Tongue (tissue), 1 donor: ENCODE measurements at regions not wholly inside any gene's neighbourhood (a gene's known extent, or its start where the extent isn't known, plus 50 kb on each side); places are given as distances from the start of the nearest gene placed in this dataset.
"Not testable (repeated sequence)": the region's sequence is repeated elsewhere in the genome, so short reads cannot be mapped to it uniquely, and the experiment has no call there.

Experiments used
- DNase-seq: peaks from one replicate; pipeline ENCODE4 v3.0.0-alpha.2; 2015

DNA sequence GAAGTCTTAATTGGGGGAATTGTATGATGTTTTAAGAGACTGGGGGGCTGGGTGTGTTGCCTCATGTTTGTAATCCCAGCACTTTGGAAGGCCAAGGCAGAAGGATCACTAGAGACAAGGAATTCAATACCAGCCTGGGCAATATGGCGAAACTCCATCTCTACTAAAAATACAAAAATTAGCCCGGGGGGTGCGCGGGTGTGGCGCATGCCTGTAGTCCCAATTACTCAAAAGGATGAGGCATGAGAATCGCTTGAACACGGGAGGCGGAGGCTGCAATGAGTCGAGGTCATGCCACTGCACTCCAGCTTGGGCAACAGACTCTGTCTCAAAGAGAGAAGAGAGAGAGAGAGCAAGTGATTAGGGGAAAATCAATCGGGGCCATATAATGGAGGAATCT is 600.5 kb downstream of the SLC16A7 start:
- no peak for DNase-seq

DNA sequence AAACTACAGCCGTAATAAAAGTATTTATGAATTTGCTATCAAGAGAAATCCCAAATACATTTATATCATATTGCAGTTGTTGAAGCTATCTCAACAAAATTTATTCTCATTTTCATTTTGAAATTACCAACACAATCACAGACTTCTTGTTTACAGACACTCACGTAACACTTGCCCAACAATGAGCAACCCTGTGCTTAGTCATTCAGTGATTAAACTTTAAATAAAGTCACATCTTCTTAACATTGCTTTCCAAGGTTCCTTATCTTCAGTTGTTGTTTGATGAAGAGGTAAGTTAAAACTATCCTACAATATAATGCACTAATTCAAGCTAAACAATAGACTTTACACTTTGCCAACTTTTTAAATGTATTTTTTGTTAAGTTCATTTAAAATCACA is 601.8 kb downstream of the SLC16A7 start:
- no peak for DNase-seq

DNA sequence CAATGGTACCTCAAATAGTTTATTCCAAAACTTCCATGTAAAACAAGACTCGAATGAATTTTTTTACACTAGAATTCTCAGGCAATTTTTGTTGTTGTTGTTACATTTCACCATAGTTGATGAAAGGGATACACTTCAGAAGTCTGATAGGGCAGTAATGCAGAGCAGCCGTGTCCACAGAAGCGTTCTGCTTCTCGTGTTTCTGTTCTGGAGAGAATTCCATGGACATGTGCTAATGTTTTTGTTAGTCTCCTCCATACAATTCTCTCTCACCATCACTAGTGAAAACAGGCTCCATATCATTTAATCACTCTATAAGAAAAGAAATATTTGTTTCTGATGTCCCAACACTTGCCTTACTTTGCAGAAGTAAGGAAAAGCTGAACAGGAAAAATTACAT is 606.1 kb downstream of the SLC16A7 start:
- peak; percentile 18 for DNase-seq

DNA sequence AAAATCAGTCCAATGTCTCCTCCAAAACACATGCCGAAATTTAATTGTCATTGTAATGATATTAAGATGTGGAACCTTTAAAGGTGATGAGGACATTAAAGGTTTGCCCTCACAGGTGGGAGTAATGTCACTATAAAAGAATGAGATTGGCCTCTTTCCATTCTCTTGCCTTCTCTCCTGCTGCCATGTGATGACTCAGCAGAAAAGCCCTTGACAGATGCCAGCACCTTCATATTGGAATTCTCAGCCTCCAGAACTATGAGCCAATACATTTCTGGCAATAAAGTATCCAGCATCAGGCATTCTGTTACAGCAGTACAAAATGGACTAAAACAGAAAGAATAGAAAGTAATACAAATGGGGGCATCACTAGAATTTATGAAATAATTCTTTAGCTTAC is 609.7 kb downstream of the SLC16A7 start:
- DNase-seq, result no peak

- DNase-seq, result no peak
These were observed 613.7 kb downstream of the SLC16A7 start for GRCh38 chr12:60209521-60209920.

DNA sequence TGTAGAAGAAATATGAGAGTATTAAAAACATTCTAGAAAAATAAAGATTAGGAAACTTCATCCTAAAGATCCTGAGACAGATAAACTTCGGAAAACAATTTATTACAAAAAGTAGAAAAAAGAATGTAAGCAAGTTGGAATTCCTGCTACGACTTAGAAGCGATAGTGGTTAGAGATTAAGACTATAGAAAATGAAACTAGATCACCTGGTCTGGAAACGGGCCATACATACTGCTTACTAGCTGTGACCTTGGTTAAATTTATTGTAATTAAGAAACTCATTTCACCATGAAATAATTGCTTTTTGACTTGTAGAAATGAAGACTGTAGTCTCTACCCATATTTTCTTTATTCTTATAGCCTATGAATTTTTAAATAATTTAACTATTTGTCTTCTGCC is 614.1 kb downstream of the SLC16A7 start:
- no peak for DNase-seq

- no peak for DNase-seq
These were observed 614.9 kb downstream of the SLC16A7 start for GRCh38 chr12:60210756-60211155.

GRCh38 chr12:60211244-60211643 is 615.4 kb downstream of the SLC16A7 start:
- DNase-seq, result no peak

DNA sequence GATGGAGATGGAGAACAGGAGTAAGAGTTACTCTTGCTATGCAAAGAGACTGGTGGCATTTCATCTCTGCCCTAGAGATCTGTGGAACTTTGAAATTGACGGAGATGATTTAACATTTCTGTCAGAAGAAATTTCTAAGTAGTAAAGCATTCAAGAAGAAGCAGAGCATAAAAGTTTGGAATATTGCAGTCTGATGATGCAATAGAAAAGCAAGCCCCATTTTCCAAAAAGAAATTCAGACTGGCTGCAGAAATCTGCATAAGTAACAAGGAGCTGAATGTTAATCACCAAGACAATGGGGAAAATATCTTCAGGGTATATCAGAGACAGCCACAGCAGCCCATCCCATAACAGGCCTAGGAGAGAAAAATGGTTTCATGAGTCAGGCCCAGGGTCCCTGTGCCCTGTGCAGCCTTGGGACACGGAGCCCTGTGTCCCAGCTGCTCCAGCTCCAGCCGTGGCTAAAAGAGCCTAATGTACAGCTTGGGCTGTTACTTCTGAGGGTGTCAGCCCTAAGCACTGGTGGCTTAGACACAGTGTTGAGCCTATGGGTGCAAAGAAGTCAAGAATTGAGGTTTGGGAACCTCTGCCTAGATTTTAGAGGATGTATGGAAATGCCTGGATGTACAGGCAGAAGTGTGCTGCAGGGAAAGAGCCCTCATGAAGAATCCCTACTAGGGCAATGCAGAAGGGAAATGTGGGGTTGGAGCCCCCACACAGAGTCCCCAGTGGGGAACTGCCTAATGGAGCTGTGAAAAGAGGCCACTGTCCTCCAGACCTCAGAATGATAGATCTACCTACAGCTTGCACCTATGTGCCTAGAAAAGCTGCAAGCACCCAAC is 616.6 kb downstream of the SLC16A7 start:
- DNase-seq, result no peak

DNA sequence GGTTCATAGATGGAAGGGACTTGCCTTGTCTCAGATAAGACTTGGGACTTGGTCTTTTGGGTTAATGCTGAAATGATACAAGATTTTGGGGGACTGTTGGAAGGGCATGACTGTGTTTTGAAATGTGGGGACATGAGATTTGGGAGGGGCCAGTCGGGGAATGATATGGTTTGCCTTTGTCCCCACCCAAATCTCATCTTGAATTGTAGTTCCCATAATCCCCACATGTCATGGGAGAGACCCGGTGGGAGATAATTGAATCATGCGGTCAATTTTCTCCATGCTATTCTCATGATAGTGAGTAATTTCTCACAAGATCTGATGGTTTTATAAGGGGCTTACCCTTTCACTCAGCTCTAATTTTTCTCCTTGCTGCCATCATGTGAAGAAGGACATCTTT is 617.4 kb downstream of the SLC16A7 start:
- DNase-seq, result not testable (repeated sequence)

DNA sequence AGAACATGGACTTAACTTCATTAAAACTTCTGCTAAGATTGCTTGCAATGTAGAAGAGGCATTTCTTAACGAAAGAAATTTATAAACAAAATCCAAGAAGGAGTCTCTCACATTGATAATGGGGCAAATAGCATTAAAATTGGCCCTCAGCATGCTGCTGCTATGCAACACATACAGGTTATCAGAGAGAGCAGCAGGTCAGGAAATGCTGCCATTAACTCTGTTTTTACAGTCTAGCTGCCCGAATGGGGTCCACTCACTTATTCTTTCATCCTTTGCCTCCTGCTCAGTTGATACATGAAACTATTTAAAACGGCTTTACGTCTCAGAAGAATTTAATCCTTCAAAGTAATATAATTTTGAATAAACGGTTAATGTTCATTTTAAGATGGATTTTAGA is 620.4 kb downstream of the SLC16A7 start:
- no peak for DNase-seq

DNA sequence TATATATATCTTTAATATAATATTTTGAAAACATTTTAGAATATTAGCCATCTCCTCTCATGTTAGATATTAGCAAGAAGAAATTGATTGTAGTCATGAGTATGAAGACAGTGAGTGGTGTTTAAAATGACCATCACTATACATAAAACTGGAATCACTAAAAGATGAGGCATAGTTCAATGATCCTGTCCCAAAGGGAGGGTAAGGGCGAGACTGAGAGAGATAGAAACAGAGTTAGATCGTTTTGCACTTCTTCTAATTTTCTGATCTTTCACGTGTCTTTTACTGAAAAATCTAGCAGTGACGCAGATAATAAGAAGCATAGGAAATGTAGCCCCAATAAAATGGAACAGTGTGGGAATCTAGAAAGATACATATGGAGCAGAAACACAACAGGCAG is 627.4 kb downstream of the SLC16A7 start:
- no peak for DNase-seq

- no peak for DNase-seq
These were observed 629.6 kb downstream of the SLC16A7 start for GRCh38 chr12:60225216-60226000.

GRCh38 chr12:60227916-60228315 is 632.1 kb downstream of the SLC16A7 start:
- DNase-seq, result no peak

- DNase-seq, result no peak
These were observed 634.2 kb downstream of the SLC16A7 start for GRCh38 chr12:60230056-60230455.

DNA sequence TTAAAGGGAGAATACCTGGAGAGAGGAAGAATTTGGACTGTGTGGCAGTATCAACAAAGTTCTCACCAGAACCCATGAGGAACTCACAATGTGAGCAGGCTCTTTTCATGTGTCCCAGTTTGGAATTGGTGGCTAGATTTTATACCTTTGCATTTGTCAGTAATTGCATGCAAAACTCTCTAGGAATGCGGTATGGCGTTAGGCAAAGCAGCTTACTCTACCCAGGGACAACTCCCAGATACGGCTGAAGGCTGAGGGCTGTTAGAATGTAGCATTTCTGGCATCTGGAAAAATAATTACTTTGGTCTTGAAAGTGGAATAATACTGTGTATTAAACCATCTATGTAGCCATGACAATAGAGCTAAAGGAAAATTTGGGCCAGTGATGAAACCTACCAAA is 635.5 kb downstream of the SLC16A7 start:
- no peak for DNase-seq

DNA sequence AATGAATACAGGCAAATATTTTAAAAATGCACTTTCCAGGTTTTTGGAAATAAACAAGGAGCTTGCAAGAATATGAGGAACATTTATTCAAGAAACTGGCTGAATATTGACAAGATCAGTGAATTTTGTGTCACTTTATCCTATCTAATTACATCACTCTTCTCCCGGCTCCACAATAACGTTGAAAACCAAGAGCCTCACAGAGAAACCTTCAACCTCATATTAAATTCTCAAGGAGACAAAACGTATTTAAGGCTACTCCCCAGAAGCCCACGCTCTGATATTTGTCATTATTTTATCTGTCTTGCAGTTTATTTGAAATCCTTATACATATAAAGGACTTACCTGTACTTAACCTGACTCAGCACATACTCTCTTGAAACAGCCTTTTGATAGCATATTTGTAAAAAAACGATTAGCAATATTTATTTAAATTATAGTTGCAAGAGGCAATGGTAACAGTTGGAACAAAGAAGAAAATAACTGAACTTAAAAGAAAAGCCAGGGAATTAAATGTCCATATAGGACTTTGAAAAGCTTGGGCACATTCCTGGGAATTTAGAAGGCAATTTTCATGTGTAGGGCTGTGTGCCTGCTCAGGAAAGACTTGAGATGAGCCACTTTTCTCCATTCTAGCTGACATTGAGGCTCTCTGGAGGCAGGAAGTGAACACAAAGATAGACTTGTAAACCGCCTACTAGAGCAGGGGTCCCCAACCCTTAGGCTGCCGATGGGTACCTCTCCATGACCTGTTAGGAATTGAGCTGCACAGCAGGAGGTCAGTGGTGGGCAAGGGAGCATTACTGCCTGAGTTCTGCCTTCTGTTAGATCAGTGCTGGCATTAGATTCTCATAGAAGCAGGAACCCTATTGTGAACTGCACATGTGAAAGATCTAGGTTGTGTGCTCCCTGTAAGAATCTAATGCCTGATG is 636.4 kb downstream of the SLC16A7 start:
- DNase-seq, result no peak

- not testable (repeated sequence) for DNase-seq
These were observed 638.9 kb downstream of the SLC16A7 start for GRCh38 chr12:60234611-60235195.

GRCh38 chr12:60235261-60235660 is 639.4 kb downstream of the SLC16A7 start:
- no peak for DNase-seq

- DNase-seq, result not testable (repeated sequence)
These were observed 640.6 kb downstream of the SLC16A7 start for GRCh38 chr12:60236416-60236815.

- DNase-seq, result no peak
These were observed 645.1 kb downstream of the SLC16A7 start for GRCh38 chr12:60240891-60241290.

DNA sequence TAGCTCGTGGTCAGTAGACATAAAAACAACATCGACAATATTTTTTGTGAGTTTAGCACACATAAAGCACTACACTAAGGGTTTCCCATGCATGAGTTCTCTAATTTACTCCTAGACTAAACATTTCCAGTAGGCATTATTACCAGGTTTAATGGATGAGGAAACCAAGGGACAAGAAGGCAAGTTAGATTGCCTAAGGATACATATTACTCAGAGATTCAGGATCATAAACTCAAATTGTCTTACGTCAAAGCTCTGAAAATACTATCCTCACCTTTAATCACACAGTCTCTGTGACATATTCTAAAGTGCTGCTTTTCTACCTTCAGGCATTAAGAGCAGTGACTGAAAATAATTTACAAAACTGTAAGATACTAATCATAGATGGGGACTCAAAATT is 655.3 kb downstream of the SLC16A7 start:
- no peak for DNase-seq
